GM12891 (cell line): ENCODE measurements at regions not wholly inside any gene's neighbourhood (a gene's known extent, or its start where the extent isn't known, plus 50 kb on each side); places are given as distances from the start of the nearest gene placed in this dataset.

Source experiments
- POU2F2 ChIP-seq: IDR thresholded peaks from 2 replicates; pipeline ENCODE4 v1.6.1; 2011; ENCODE audit warnings: low read depth, mild to moderate bottlenecking, control low read depth, low read length, moderate library complexity
- SPI1 ChIP-seq: IDR thresholded peaks from 2 replicates; pipeline ENCODE4 v1.6.1; 2011; ENCODE audit warnings: low read depth, low read length, control low read depth
- TAF1 ChIP-seq: IDR thresholded peaks from 2 replicates; pipeline ENCODE4 v1.6.1; 2011; ENCODE audit warnings: low read depth, low read length, control low read depth

- TF ChIP-seq POU2F2 = no peak
- no peak for TF ChIP-seq SPI1
- TF ChIP-seq TAF1 = no peak
These were observed 792.3 kb upstream of the PIK3C3 start for GRCh38 chr18:41162781-41163180.
